LHCN-M2 (cell line): ENCODE measurements at regions not wholly inside any gene's neighbourhood (a gene's known extent, or its start where the extent isn't known, plus 50 kb on each side); places are given as distances from the start of the nearest gene placed in this dataset.
"Not testable (repeated sequence)": the region's sequence is repeated elsewhere in the genome, so short reads cannot be mapped to it uniquely, and the experiment has no call there.

Experiments used
- DNase-seq: peaks from one replicate; pipeline ENCODE4 v3.0.0-alpha.2; 2012; ENCODE audit warnings: low read depth

DNA sequence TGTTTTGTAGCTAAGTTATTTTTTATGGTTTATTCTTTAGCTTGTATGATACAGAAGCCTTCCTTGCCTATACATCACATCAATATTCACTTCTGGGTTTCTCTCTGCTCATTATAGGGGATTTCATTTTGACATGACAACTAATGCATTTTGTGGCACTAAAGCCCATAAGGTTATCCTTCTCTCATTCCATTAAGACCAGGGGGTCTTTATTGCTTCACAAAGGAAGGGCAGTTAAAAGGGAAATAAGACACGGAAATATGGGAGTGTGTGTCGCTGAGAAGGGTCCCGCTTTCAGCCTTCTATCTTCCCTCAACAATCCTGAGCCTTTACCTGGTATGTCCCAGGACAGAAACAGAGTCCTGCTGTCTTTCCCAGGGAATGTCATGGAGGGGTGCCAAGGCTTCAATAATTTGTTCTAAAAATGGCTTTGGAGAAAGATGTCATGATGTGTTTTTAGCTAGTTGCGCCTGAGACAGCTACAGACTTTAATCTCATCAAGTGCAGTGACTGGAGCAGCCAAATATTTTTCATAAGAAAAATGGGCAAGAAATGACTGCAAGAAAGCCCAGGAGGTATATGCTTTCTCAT lies 1145.4 kb upstream of the TMEM132C start:
- DNase-seq, result no peak

DNA sequence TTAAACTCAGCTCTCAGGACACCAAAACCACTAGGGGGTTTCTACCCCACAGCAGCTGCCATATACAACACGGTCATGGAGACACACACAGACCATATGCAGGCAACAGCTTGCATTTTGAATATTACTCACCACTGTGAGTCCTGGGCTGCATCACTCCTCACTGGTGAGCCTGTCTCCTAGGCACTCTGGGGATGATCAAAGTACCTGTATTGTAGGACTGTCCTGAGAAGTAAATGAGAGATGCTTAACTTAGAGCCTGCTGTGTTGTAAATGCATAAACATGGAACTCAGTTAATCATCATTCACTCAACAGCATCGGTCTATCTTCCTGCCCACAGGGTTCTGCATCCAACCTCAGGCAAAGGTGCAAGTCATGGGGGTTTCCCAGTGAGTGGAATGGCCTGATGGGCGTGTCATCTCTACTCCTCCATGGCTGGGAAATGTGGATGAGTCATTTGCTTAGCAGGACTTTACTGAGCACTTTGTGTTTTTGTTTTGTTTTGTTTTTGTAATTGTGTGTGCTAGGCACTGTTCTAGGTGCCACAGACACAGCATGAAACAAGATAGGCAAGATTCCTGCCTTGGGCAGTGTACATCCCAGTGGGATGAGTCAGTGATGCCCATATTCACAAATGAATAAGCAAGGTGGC lies 1141.2 kb upstream of the TMEM132C start:
- peak; percentile 94 for DNase-seq

DNA sequence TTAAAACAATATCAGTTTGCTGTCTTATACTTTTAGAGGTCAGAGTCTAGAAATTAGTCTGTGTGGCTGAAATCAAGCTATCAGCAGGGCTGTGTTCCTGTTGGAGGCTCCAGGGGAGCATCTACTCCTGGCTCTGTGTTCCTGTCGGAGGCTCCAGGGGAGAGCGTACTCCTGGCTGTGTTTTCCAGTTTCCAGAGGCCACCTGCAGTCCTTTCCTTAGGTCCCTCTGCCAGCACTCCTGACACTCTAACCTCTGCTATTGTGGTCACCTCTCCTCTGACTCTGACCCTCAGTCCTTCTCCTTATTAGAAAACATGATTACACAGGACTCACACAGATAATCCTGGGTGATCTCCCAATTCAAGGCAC lies 1140.7 kb upstream of the TMEM132C start:
- DNase-seq, result no peak

DNA sequence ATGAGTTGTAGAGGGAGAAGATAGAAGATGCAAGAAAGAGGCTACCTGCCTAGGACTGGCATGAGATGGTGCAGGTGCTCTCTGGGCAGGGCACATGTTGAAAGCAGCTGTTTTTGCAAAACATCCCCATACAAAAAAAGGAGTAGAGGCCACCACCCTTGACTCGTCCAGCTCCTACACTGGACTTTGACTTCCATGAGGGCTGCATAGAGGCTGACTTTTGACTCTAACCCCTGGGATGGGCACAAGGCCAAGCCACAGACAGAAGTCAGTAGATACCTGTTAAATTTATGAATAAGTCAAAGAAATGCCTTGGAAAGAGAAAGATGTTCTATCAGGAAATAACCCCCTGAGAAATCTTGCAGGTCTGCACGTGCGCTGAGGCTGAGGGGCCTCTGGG lies 1139.1 kb upstream of the TMEM132C start:
- DNase-seq, result no peak

DNA sequence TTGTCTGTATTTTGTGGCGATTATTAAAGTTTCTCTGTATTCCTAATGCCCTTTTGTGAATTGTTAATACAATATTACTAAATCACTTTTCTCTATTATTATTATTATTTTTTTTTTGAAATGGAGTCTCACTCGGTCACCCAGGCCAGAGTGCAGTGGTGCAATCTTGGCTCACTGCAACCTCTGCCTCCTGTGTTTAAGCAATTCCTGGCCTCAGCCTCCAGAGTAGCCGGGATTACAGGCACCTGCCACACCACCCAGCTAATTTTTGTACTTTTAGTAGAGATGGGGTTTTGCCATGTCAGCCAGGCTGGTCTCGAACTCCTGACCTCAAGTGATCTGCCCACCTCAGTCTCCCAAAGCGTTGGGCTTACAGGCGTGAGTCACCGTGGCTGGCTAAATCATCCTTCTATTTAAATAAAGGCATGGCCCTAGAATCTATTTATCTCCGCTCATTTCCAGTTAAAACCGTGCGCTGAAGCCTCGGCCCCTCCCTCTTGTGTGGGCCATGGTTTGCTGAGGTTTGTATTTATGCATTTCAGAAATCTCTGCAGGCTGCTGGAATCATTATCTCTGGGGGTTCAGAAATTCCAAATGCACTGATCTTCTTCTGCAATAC lies 1136.4 kb upstream of the TMEM132C start:
- no peak for DNase-seq

DNA sequence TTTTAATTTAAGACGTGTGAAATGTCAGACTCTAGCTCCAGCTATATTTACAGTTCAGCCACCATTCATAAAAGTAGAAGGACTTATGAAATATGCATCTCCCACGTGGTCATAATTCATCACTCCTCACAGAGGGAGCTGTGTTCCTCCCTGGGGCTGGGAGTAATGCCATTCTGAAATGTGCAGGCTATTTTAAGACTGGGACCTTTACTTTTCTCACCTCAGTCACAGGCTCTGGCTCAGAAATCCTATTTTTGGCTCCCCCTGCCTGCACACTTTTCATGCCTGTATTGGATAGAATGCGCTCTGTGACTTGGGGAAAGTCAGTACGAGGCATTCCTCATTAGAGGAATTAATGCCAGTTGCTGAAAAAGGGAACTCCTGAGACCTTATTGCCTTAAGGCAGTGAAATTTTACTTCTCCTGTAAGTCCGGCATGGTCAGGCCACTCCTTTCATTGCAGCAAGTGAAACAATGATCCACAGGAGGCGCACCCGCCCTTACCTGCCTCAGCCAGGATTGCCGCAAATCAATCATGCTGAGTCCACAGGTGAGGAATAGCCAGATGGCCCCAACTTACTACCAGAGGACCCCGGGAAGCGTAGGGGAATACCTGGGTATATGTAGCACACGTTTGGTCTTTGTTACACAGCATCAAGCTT lies 1133.2 kb upstream of the TMEM132C start:
- DNase-seq, result no peak

DNA sequence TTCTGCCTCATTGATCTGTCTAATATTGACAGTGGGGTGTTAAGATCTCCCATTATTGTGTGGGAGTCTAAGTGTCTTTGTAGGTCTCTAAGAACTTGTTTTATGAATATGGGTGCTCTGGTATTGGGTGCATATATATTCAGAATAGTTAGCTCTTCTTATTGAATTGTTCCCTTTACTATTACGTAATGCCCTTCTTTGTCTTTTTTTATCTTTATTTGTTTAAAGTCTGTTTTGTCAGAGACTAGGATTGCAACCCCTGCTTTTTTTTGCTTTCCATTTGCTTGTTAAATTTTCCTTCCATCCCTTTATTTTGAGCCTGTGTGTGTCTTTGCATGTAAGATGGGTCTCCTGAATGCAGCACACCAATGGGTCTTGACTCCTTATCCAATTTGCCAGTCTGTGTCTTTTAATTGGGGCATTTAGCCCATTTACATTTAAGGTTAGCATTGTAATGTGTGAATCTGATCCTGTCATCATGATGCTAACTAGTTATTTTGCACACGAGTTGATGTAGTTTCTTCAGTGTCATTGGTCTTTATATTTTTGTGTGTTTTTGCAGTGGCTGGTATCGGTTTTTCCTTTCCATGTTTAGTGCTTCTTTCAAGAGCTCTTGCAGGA lies 1126.0 kb upstream of the TMEM132C start:
- DNase-seq, result not testable (repeated sequence)

DNA sequence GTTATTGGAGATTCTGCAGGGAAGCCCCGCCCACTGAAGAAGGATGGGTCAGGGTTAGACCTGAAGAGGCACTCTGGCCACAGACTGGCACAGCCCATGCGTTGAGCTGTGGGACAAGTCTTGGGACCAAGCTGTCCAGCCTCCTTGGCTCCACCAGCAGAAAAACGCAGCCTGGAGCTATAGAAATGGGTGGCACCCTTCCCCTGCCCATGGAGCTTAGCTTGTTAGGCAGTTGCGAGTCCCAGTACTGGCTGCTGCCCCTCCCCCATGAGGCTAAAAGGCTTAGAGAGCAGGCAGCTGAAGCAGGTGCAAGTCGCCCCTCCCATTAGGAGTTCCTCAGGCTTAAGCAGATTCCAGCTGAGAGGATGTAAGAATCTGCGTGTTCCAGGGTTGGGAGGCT lies 1124.0 kb upstream of the TMEM132C start:
- DNase-seq, result no peak

DNA sequence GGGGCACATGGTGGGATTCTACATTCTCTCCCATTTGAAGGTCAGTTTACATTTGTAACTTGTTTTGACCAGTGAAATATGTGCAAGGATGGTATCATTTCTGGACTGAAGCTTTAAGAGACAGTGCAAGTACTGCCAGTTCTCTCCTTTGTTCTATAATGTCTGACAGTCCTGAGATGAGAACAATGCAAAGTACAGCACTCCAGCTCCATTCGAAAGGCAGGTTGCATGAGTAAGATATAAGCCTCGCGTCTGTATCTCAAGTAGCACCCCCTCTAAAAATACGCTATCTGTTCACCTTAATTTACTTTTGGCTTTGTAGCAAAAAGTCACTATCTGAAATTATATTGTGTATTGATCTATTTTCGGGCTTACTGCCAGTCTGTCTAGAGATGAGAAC lies 1122.2 kb upstream of the TMEM132C start:
- DNase-seq, result no peak

DNA sequence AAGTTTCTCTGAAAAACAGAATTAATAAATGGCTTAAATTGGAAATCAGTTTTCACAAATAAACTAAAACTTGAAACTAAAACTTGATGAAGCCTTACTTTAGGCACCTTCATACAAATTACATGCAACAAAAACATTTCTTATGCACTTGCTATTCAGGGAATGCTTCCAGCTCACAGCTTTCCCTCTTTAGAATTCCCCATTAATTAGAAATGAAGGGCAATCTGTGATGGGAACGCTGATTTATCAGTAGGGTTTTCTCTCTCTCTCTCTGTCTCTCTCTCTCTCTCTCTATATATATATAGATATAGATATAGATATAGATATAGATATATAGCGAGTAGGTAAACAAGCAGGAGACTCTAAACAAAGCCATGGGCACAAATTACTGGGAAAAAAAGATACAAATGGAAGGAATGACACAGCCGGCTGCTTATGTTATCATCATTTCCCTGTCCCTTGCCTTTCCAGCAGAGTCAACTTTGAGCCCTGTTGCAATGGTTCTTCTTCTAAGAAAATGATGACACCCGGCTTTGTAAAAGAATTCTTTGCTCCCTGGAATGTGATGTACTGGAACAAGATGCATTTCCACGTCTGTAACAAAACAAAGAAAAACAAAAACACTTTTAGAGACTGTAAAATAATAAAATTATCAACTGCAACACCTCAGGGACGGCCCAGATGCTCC lies 1121.6 kb upstream of the TMEM132C start:
- DNase-seq, result no peak

DNA sequence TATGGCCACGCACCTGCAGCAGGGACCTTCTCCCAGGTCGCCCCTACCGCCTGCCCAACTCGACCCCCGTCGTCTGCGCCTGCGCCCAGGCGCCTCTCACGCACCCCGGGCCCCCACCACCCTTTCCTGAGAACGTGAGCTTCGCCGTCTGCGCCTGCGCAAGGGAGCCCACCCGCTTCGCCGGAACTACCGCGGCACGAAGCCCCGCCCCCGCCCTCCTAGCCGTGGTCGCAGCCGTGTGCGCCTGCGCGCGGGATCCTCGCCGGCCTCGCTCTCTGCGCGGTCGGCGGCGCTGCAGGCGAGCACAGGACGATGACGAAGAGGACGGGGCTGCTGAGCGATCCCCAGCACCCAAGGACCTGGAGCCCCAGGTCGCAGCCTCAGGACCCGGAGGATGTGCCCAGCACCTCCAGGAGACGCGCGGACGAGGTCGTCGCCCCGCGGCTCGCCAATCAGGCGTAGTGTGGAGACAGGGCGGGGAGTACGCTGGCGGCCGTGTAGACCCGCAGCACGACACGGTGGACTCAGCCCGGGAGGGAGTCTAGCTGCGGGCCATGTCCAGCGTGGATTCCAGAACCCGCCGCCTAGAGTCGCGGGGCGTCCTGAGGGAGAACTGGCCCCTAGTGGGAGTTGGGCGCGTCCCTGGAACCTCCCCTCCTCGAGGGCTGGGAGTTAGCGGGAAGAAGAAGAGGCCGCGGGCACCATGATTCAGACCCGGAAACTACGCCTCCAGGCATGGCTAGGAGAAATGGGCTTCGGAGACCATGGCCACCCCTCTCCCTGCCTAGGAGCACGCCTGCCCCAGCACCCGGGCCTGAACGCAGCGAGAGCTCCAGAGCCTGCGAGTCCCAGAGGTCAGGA lies 1120.8 kb upstream of the TMEM132C start:
- DNase-seq, result no peak

DNA sequence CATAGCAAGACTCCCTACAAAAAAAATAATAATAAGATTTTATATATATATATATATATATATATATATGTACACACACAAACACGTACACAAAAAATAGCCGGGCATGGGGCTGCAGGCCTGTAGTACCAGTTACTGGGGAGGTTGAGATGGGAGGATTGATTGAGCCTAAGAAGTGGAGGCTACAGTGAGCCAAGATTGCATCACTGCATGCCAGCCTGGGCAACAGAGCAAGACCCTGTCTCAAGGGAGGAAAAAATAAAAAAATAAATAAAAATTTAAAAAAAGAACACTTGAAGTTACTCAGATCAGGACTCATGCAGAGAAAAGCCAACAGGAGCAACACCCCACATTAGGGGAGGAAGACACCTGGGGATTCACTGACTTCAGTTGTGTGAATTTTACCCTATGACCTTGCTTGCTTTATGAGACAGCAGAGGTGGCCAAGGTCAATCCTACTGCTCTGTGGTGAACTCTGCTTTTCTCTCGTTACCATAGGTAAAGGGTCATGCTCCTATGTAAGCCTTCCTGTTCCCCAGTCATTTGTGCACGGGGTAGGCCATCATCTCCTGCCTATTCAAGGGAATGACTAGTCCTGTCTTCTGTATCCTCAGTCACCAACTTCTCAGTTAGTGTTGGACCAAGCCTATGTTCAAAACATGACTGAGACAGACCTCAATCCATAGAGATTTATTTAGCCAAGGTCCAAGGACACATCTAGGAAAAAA lies 1119.8 kb upstream of the TMEM132C start:
- no peak for DNase-seq

DNA sequence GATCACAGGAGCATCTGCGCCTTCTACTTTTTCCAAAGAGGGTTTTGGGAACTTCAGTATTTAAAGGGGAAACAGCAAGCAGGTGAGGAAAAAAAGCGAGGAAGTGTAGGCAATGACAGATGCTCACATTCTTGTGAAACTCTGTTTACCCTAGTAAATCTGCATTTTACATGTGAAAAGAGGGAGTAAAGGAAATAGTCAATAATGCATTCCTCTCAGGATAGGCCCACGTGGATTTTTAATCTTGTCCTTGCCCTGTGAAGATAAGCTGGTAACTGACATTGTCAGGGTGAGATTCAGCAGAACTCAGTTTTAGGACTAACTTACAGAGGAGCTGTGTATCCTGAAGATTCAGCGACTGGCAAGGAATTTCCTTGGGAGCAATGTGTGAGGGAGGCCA lies 1119.2 kb upstream of the TMEM132C start:
- no peak for DNase-seq

DNA sequence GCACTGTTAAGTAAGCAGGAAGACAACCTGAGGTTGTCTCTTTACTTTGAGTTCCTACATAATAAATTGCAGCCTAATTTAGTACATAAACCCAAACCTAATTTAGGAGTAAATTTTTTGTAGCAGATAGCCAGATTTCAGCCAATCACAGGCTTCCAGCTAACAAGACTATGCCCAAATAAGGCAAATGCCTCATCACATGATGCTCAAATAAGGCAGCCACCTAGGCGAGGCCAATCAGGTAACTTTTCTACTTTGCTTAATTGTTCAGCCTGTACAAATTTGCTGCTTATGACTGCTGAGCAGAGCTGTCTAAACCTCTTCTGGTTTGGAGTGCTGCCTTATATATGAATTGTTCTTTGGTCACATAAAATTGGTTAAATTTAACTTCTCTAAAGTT lies 1118.7 kb upstream of the TMEM132C start:
- no peak for DNase-seq

DNA sequence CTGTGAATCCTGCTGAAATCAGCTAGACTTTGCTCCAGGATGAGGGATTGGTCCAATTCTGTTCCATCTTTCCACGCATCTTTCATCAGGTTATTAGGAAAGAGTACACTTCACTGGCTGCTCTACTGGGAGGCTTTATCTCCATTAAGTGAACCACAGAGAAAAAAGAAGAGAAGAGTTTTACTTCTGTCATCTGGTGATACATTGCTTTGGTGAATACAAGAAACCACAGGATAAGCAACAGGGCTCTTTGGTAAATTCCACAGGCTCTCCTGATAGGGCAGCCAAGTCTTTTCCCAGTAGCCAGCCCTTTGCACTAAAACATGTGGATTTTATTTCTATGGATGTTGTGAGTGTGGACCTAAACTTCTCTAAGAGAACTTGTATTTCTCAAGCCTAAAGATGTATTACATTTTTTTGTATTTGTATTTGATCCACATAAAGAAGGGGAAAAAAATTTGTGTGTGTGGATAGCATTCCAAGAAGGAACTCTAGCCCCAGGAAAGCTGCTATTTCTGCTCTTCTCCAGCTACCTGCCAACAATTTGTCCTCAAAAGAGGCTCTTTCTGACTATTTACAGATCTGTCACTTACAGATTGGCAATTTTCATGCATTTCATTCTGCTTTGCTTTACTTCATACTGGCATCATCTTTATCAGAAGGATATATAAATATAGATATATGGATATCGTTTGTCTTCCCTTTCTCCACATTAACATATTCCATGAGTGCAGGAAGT lies 1117.6 kb upstream of the TMEM132C start:
- peak; percentile 42 for DNase-seq

DNA sequence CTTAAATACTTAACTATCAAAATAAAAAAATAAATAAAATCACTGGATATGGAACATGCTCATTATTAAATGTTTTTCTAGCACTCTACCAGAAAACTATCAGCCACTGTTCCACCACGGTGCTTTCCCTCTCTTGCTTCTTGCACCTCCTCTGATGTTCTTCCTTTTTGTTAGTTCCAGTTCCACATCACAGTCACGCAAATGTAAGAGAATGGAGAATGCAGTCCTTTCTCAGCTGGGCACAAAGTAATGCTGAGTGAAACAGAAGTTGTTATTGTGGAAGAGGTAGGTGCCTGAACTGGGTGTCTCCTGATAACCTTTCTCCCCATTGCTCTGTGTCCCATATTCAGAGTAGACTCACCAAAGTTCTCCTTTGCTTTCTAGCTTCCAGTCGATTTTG lies 1116.9 kb upstream of the TMEM132C start:
- DNase-seq, result no peak

DNA sequence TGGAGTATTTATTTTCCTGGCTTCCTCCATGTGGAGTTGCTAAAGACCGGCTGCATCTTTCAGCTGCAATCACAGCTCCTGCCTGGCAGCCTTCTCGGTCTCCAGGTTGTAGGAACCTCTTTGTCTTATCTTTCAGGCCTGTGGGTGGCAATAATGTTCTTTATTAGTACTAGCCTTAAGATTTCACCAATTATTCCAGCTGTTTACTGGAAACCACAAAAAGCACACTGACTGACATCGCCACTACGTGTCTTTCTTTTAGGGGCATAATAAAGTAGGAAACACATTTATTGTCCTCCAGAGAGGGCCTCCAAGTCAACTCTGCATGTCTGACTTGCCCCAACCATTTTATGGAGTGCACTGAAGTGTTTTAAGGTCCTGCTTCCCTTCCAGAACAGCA lies 1116.5 kb upstream of the TMEM132C start:
- DNase-seq, result peak; percentile 77

DNA sequence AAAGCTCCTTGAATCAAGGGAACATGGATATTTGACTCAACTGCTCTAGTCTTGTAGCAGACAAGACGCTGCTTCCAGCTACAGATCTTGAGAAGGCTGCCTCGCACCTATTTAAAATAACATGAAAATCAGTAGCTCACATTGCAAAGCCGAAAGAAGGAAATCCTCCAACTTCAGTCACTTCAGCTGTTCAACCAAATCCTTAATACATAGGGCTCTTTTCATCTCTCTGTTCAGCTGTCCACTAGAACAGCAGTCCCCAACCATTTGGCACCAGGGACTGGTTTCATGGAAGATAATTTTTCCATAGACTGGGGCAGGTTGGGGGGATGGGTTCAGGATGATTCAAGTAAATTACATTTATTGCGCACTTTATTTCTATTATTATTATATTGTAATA lies 1116.0 kb upstream of the TMEM132C start:
- no peak for DNase-seq

DNA sequence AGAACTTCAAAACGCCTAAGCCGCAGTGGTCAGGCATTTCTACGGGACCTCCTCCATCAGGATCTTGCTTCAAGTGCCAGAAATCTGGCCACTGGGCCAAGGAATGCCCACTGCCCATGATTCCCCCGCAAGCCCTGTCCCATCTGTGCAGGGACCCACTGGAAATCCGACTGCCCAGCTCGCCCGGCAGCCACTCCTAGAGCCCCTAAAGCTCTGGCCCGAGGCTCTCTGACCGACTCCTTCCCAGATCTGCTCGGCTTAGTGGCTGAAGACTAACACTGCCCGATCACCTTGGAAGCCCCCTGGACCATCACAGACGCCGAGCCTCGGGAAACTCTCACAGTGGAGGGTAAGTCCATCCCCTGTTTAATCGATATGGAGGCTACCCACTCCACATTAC lies 1113.0 kb upstream of the TMEM132C start:
- no peak for DNase-seq
